Fibroblast of mammary gland (primary cell): ENCODE measurements at regions not wholly inside any gene's neighbourhood (a gene's known extent, or its start where the extent isn't known, plus 50 kb on each side); places are given as distances from the start of the nearest gene placed in this dataset.

Experiments
- DNase-seq: peaks from one replicate; pipeline ENCODE4 v3.0.0-alpha.2; 2010; ENCODE audit warnings: low read depth
- H3K4me3 ChIP-seq: 2 replicates; pipeline ENCODE4 v1.5.1; 2011; ENCODE audit warnings: low read depth, mild to moderate bottlenecking, low read length, moderate library complexity; ENCODE audit not compliant: control insufficient read depth
- TF ChIP-seq, protein P1 (sequence below): conservative IDR thresholded peaks from 2 replicates; pipeline ENCODE4 v1.5.1; 2011; ENCODE audit warnings: low read depth, low read length, inconsistent platforms; ENCODE audit not compliant: control insufficient read depth, insufficient read depth

- TF ChIP-seq, protein P1, sequence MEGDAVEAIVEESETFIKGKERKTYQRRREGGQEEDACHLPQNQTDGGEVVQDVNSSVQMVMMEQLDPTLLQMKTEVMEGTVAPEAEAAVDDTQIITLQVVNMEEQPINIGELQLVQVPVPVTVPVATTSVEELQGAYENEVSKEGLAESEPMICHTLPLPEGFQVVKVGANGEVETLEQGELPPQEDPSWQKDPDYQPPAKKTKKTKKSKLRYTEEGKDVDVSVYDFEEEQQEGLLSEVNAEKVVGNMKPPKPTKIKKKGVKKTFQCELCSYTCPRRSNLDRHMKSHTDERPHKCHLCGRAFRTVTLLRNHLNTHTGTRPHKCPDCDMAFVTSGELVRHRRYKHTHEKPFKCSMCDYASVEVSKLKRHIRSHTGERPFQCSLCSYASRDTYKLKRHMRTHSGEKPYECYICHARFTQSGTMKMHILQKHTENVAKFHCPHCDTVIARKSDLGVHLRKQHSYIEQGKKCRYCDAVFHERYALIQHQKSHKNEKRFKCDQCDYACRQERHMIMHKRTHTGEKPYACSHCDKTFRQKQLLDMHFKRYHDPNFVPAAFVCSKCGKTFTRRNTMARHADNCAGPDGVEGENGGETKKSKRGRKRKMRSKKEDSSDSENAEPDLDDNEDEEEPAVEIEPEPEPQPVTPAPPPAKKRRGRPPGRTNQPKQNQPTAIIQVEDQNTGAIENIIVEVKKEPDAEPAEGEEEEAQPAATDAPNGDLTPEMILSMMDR, result no peak
- DNase-seq, result no peak
- H3K4me3 ChIP-seq, result no peak overlapping the region
Measured at GRCh38 chr7:109391240-109391639, 821.6 kb downstream of the DNAJB9 start.

DNA sequence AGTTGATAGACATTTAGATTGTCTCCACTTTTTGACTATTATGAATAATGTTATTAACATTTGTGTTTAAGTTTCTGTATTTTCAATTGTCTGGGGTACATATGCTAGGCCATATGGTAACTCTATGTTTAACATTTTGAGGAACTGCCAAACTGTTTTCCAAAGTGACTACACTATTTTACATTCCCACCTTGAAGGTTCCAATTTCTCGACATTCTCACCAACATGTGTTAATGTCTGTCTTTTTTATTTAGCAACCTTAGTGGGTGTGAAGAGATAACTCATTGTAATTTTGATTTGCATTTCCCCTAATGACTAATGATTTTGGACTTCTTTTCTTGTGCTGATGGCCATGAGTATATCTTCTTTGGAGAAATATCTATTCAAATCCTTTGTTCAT is 832.4 kb downstream of the DNAJB9 start:
- H3K4me3 ChIP-seq, result no peak overlapping the region
- TF ChIP-seq, protein P1, result no peak
- DNase-seq, result no peak

- no peak overlapping the region for H3K4me3 ChIP-seq
- TF ChIP-seq, protein P1, result no peak
- no peak for DNase-seq
Measured at GRCh38 chr7:109407756-109408155, 838.1 kb downstream of the DNAJB9 start.

DNA sequence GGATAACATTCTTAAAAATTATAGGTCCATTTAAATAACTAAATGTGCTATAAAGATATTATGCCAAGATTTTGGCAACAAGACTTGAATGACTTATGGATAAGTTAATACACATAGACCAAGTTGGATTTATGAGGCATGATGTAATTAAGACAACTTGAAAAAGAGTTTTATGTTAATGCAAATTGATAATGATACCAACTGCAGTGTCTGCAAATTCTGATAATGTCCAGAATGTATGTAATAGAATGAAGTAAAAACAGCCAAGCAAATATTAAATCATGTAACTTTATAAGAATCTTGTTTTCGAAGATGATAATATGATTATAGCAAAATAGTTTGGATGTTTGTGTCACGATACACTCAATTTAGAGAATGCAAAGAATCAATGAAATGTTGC is 868.3 kb downstream of the DNAJB9 start:
- DNase-seq, result no peak
- TF ChIP-seq, protein P1, result no peak
- no peak overlapping the region for H3K4me3 ChIP-seq

DNA sequence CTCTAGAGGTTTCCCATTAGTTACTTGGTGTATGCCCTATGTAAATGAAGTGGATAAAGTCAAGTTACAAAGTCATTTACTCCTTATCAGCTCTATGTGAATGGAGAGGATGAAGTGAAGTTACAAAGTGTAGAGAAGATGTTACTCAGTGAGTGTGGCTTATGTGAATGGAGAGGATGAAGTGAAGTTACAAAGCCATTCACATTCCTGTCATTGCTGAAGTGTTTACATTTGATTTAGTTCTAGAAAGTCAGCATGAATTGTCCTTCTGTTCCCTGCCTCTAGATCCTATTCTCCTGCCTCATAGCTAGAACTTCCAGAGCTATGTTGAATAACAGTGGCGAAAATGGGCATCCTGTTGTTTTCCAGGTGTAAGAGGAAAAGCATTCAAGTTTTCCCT is 880.1 kb downstream of the DNAJB9 start:
- TF ChIP-seq, protein P1, result no peak
- no peak for DNase-seq
- no peak overlapping the region for H3K4me3 ChIP-seq

GRCh38 chr7:109456116-109456515 is 886.4 kb downstream of the DNAJB9 start:
- TF ChIP-seq, protein P1, result no peak
- no peak overlapping the region for H3K4me3 ChIP-seq
- DNase-seq, result no peak

DNA sequence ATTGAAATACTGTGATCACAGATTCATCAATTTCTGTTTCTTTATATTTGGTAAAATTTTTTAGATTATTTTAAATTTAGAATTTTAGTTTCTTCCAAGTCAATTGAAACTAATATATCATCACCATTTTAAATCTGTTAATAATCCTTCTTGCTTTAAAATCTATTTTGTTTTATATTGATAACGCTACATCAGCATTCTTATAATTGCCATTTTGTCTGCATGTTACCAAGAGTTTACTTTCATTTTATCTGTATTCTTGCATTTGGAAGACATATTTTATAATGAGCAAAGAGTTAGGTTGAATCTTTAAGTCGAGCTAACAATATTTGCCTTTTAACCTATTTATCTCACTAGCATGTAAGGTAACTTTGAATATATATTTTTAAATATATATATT is 890.6 kb downstream of the DNAJB9 start:
- DNase-seq, result no peak
- TF ChIP-seq, protein P1, result no peak
- H3K4me3 ChIP-seq, result no peak overlapping the region
